Fibroblast of skin of left quadriceps (primary cell): ENCODE measurements at regions not wholly inside any gene's neighbourhood (a gene's known extent, or its start where the extent isn't known, plus 50 kb on each side); places are given as distances from the start of the nearest gene placed in this dataset.
A peak's percentile ranks its signal among the peaks of the same experiment; 100 is the strongest.

Experiments used
- DNase-seq, 2 experiments: peaks; one replicate each; pipeline ENCODE4 v3.0.0-alpha.2; 2013; ENCODE audit warnings: low read depth in 2 of 2

GRCh38 chr5:117084067-117084466, 509.4 kb upstream of the SEMA6A start:
- no peak for DNase-seq

GRCh38 chr5:117082977-117083376, 508.4 kb upstream of the SEMA6A start:
- DNase-seq, result no peak

DNA sequence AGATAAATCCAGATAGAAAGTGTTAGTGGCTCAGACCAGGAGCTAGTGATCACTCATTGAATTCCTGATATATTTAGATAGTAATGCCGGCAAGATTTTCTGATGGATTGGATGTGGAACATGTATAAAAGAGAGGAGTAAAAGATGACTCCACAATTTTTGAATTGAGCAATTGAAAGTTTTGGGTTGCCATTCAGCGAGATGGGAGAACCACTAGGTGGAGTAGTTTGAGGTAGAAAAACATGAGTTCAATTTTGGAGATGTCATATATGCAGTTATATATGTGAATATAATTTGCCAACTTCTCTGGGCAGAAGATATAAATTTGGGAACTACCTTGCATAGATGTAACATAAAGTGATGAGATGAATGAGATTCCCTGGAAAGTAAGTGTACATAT, 502.5 kb upstream of the SEMA6A start:
- peak in 1 of 2 experiments; percentile 0 for DNase-seq

DNA sequence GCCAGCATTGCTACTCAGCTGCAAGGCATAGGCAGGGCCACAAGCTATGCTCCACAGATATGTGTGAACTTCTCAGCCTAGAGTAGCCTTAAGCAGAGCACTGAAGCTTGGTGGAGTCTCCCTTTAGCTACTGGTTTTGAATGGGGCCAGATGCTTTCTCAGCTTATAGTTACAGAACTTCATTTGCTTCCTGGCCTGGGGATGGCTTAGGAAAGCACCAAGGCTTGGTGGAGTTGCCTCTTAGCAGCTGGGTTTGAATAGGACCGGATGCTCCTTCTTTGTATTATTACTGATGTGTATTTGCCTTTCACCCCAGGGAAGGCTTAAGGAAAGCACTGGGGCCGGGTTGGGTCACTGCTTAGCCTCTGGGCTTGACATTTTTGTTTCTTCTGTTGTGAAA, 497.8 kb upstream of the SEMA6A start:
- DNase-seq, result no peak

DNA sequence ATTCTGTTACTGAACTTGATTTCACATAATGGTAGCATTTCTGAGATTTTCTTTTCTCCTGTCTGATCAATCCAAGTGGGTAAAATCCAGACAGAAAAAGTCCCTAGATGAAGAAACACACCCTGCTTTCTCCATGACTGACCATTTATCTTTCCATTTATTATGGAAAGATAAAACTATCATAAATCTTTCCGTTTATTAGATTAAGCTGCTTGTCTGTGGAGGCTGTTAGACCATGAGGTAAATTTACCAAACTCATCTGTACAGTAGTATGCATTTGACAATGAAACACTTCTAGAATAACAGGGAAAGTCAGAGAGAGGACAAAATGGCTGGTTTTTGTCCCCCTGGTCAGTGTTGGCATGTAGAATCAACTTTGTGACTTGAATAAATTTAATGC, 491.2 kb upstream of the SEMA6A start:
- no peak for DNase-seq

DNA sequence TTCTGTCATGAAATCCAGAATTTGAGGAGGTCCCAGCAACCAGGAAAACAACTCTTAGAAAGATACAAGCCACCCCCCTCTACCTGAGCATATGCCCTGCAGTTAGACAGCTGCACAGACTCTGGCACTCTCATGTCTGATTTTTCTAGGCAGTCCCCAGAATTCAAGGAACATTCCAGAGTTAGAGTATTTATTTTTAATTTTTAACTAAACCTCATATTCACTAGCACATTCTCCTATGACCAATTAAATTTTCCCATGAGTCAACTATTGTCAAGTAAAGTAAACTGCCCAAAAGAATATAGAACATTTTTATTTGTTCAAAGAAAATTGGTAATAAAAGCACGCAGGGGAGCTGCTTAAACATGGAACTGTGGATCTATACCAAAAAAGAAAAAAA, 490.5 kb upstream of the SEMA6A start:
- DNase-seq, result no peak

DNA sequence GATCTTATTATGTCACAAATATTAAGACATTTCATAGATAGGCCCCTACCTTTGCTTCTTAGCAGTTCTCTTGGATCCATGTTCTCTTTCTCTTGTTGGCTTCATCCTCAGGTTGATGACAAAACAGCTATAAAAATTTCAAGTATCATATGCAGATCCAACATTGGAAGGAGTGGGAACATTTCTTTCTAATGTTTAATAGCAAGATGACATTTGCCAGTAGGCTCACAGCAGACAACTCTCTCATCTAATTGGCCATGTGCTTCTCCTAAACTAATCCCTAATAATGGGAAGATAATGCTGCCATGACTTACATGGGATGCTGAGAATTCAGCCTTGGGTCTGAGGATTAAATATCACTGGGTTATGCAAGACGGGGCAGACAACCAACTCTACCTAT, 485.5 kb upstream of the SEMA6A start:
- no peak for DNase-seq

DNA sequence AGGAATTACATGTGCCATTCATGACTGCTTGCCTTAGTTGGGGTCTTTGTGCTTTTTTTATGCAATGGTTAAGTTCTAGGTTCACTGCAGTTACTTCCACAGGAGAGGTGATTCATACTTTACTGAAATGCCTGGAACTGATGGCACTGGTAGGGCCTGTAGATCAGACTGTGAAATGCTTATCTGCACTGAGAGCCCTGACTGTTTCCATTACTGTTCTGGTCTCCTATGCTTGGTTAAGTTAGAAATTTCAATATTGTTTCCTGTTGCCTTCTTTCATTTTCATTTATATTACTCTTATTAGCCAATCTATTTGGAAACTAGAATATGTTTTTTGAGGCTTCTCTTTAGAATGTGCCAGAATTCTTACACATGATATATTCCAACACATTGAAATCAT, 484.1 kb upstream of the SEMA6A start:
- DNase-seq, result no peak

DNA sequence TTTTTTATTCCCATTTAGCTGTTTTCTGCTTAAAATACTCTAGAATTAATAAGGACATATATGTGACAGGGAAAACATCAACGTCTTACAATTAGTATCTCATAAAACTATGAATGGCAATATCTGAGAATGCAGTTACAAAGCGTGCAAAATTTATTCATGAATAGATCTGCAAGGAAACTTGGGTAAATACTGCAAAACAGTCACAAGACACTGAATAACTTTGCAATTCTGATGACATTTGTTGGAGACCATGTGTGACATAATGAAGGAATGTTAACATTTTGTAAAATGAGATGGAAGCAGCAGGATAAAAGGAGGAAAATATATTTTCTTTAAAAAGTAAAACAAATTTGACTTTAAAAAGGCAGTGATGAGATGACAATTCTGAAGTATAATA, 480.9 kb upstream of the SEMA6A start:
- no peak for DNase-seq

GRCh38 chr5:117054911-117055310, 480.3 kb upstream of the SEMA6A start:
- no peak for DNase-seq

DNA sequence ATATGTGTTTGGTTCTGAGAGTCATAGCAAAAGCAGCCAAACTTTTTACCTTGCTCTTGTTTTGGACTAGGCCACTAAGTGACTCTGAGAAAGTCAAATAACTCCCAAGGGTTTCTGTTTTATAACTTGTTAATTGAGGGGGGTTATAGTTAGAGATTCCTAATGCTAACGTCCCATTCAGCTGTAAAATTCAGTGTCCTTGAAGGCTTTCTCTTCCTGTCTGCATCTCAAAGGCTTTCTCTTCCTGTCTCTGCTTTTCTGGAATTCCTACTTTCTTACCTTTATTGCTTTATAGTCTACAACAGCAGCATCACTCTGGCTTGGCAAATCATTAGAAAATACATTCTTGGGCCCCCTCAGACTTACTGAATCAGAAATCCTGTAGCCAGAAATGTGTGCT, 479.5 kb upstream of the SEMA6A start:
- no peak for DNase-seq

- no peak for DNase-seq
These were observed 467.4 kb upstream of the SEMA6A start for GRCh38 chr5:117041926-117042595.

GRCh38 chr5:117039035-117039434, 464.4 kb upstream of the SEMA6A start:
- no peak for DNase-seq

DNA sequence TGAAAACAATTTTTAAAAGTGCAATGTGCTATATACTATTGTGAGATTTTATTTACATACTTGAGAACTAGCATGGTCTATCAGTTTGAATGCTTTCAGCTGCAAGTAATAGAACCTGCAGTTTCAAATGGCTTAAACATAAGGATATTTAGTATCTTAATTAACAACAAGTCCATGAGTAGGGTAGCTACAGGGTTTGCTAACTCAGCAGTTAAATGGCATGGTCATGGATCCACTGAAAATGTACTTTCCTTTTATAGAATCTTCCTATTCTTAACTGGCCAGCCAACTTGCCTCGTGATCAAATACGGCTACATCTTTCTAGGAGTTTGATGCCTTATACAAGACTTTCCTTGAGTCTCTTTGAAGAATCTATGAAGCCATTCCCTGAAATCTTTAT, 452.8 kb upstream of the SEMA6A start:
- no peak for DNase-seq

- DNase-seq, result no peak
These were observed 446.4 kb upstream of the SEMA6A start for GRCh38 chr5:117020999-117021398.

GRCh38 chr5:117013280-117013877, 438.8 kb upstream of the SEMA6A start:
- DNase-seq, result no peak

DNA sequence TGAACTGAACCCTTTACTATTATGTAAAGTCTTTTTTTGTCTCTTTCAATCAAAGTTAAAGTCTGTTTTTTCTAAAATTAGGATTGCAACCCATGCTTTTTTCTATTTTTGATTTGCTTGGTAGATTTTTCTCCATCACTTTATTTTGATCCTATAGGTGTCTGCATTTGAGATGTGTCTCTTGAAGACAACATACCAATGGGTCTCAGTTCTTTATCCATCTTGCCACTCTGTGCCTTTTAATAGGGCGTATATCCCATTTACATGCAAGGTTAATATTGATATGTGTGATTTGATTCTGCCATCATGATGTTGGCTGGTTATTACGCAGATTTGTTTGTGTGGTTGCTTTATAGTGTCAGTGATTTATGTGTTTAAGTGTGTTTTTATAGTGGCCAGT, 436.0 kb upstream of the SEMA6A start:
- no peak for DNase-seq

DNA sequence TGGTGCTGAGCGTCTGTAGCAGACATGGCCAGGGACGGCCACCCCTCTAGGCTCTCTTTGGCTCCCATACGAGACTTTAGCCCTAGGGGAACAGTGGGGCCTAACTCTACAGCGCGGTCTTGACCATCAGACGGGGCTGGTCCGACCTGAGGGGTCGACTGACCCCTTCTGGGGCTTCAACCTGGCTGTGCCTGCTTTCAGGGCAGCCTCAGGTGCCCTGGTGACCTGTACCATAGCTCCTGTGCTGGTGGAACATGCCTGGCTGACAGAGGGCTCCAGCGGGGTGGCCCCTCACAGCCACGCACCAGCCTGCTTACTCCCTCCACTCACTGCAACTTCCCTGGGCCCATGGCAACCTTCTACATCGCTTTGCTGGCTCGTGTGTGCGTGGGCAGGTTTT, 423.4 kb upstream of the SEMA6A start:
- DNase-seq, result no peak

- no peak for DNase-seq
These were observed 418.1 kb upstream of the SEMA6A start for GRCh38 chr5:116992681-116993080.

- no peak for DNase-seq
These were observed 415.4 kb upstream of the SEMA6A start for GRCh38 chr5:116989995-116990394.

DNA sequence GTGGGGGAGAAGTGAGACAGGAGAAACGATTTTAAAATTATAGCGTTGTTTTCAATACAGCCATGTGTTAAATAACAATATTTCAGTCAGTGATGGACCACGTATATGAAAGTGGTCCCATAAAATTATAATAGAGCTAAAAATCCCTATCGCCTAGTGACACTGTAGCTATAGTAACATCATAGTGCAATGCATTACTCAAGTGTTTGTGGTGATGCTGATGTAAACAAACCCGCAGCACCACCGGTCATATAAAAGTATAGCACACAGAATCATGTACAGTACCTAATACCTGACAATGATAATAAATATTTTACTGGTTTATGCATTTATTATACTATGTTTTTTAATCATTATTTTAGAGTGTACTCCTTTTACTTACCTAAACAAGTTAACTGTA, 407.4 kb upstream of the SEMA6A start:
- DNase-seq, result no peak

DNA sequence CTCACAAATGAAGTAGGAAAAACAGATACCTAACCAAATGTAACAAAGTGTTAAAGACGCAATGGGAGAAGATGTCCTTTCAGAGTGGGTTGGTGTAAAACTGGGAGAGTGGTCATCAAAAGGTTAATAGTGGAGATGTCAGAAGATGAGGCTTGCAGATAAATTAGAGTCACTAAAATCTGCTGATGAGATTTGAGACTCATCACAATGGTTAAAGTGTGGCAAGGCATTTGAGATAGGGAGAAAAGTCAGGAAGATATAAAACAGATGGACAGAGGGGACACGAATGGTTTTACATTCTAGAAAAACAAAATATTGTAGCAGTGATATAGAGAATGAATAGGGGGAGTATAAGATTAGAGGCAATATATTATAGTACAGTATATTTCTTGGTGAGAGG, 406.0 kb upstream of the SEMA6A start:
- DNase-seq, result no peak

- DNase-seq, result no peak
These were observed 402.1 kb upstream of the SEMA6A start for GRCh38 chr5:116976767-116977166.

DNA sequence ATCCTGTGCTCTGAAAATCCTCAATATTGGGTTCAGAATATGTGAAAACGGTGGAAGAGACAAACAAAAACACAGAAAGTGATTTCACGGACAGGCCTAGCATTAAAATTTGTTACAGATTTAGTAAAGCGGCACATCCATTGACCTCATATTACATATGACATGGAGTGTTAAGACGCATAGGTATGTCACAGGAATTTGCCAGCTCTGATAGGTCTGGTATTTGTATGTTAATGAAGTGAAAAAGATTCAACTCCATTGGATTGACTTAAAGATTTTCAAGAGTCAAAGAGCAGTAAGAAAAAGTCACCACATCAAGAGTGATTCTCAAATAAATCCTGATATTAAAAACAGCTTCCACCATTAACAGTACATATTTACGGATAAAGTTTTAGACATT, 396.5 kb upstream of the SEMA6A start:
- DNase-seq, result no peak
